HepG2 (cell line): ENCODE measurements at regions not wholly inside any gene's neighbourhood (a gene's known extent, or its start where the extent isn't known, plus 50 kb on each side); places are given as distances from the start of the nearest gene placed in this dataset.

Experiments used
- ATAC-seq: fragments of 200-7000 bp; cut with Tn5 transposase; 3 replicates; pipeline ENCODE4 v1.9.1; 2020; ENCODE audit warnings: mild to moderate bottlenecking, moderate library complexity
- BruUV-seq: library from RNA; stranded (reverse); fragments of 400-500 nt; replicated peaks from 2 replicates; lab custom pipeline; 2021; lab: Mats Ljungman, UMichigan
- CTCF ChIA-PET: fragments of 300-600 bp; formaldehyde crosslinking; extraction: SDS; loops from one replicate; lab custom pipeline; 2021; ENCODE audit warnings: low total read pairs, inconsistent platforms, low intra/inter-chr PET ratio; lab: Yijun Ruan, JAX
- POLR2A ChIA-PET: fragments of 350-600 bp; sonication (Branson Sonifier 250); formaldehyde crosslinking; loops from one replicate; lab custom pipeline; 2020; ENCODE audit warnings: antibody characterized with exemption, inconsistent platforms; lab: Yijun Ruan, JAX
- DNase-seq: peaks from one replicate; pipeline ENCODE4 v3.0.0-alpha.2; 2015; ENCODE audit warnings: low spot score
- FAIRE-seq: peaks from 3 replicates; lab custom pipeline; 2011; peaks lifted over from hg19 to GRCh38; lab: Jason Lieb, UNC
- H2AFZ ChIP-seq: one replicate; pipeline ENCODE4 v1.6.1; 2011; ENCODE audit warnings: low read length, inconsistent platforms
- H3K27ac ChIP-seq: fragments of 300-600 bp; 3 replicates; pipeline ENCODE4 v1.8.0; 2011; ENCODE audit warnings: mixed run types, mild to moderate bottlenecking, mixed read lengths, low read length, inconsistent platforms; ENCODE audit not compliant: insufficient read depth; ENCODE audit errors: extremely low read length
- H3K27me3 ChIP-seq, 2 experiments: fragments of 200-600 bp in 1 of 2; 2 replicates in 1 of 2; 3 replicates in 1 of 2; pipeline versions ENCODE4 v1.6.0 to v1.8.0; 2011; ENCODE audit warnings: low read length in 2 of 2, mild to moderate bottlenecking in 2 of 2, moderate library complexity in 2 of 2, inconsistent platforms in 1 of 2; ENCODE audit not compliant: insufficient read depth in 2 of 2, control insufficient read depth in 1 of 2
- H3K36me3 ChIP-seq, 2 experiments: fragments of 200-600 bp in 1 of 2; replicated peaks in 1 of 2; 2 replicates in 1 of 2; 3 replicates in 1 of 2; pipeline versions ENCODE4 v1.5.1 to v1.8.0; 2011; ENCODE audit warnings: low read length in 2 of 2, inconsistent platforms in 1 of 2; ENCODE audit not compliant: insufficient read depth in 2 of 2, control insufficient read depth in 1 of 2
- H3K4me1 ChIP-seq: 2 replicates; pipeline ENCODE4 v1.5.1; 2012; ENCODE audit warnings: low read length, inconsistent platforms; ENCODE audit not compliant: insufficient read depth
- H3K4me2 ChIP-seq: 2 replicates; pipeline ENCODE4 v1.6.0; 2011; ENCODE audit warnings: low read depth, low read length, inconsistent platforms
- H3K4me3 ChIP-seq, 3 experiments: fragments of 200-600 bp in 1 of 3; sonication (generic), shearing (Covaris generic) in 1 of 3; replicated peaks in 1 of 3; 2 replicates each; pipeline ENCODE4 v1.5.1; 2011 to 2016; ENCODE audit warnings: low read length in 3 of 3, inconsistent platforms in 2 of 3, low read depth in 2 of 3, mild to moderate bottlenecking in 2 of 3, control low read depth in 1 of 3, mixed read lengths in 1 of 3; ENCODE audit not compliant: insufficient read depth in 1 of 3
- H3K79me2 ChIP-seq: one replicate; pipeline ENCODE4 v1.6.1; 2011; ENCODE audit warnings: low read length, inconsistent platforms; ENCODE audit not compliant: insufficient read depth
- H3K9ac ChIP-seq: 2 replicates; pipeline ENCODE4 v1.6.0; 2011; ENCODE audit warnings: mild to moderate bottlenecking, low read depth, low read length, inconsistent platforms; ENCODE audit not compliant: insufficient read depth
- H3K9me3 ChIP-seq: 2 replicates; pipeline ENCODE4 v1.5.1; 2012; ENCODE audit warnings: mild to moderate bottlenecking, low read length
- H4K20me1 ChIP-seq: 2 replicates; pipeline ENCODE4 v1.6.0; 2011; ENCODE audit warnings: inconsistent platforms, mild to moderate bottlenecking, low read length, moderate library complexity; ENCODE audit not compliant: insufficient read depth
- SPEN ChIP-seq: sonication (generic); formaldehyde crosslinking; IDR thresholded peaks from 2 replicates; pipeline ENCODE4 v1.5.1; 2020; ENCODE audit warnings: low read depth, mild to moderate bottlenecking, missing genetic modification reagents
- ZEB1 ChIP-seq: IDR thresholded peaks from 2 replicates; pipeline ENCODE4 v1.6.1; 2012; ENCODE audit warnings: mild to moderate bottlenecking, low read depth, inconsistent platforms; ENCODE audit not compliant: insufficient replicate concordance
- ZNF263 ChIP-seq: sonication (generic); formaldehyde crosslinking; IDR thresholded peaks from 2 replicates; pipeline ENCODE4 v1.4.0; 2020; ENCODE audit warnings: missing genetic modification reagents
- WGBS: methylation state at CpG from one replicate; pipeline ENCODE4 v1.1.6; 2017; ENCODE audit warnings: low lambda C conversion rate; 5-methylcytosine and 5-hydroxymethylcytosine counted together
- in situ Hi-C: cut with HindIII; loops from 2 replicates; pipeline ENCODE4 v1.10.0; 2017; ENCODE audit warnings: low pct_unique_long_range_greater_than_20kb; ENCODE audit not compliant: extremely low pct_ligation_motif_present
- intact Hi-C: fragments of 100-400 bp; cut with micrococcal nuclease; formaldehyde crosslinking; loops from one replicate; pipeline ENCODE4 v1.10.0; 2022; ENCODE audit not compliant: unreplicated experiment
- TF ChIP-seq, protein P1 (sequence below): sonication (generic); formaldehyde crosslinking; IDR thresholded peaks from 2 replicates; pipeline ENCODE4 v1.4.0; 2020; ENCODE audit warnings: mild to moderate bottlenecking, missing genetic modification reagents
- TF ChIP-seq, protein P2 (sequence below), 2 experiments: sonication (generic) in 1 of 2; formaldehyde crosslinking in 1 of 2; IDR thresholded peaks; 2 replicates each; pipeline versions ENCODE4 v1.6.1 to v1.9.0; 2014 to 2022; ENCODE audit warnings: antibody characterized with exemption in 1 of 2, borderline replicate concordance in 1 of 2, inconsistent platforms in 1 of 2, low read depth in 1 of 2, missing genetic modification reagents in 1 of 2
- TF ChIP-seq, protein P3 (sequence below): sonication (generic); formaldehyde crosslinking; IDR thresholded peaks from 2 replicates; pipeline ENCODE4 v1.4.0; 2020; ENCODE audit warnings: mild to moderate bottlenecking, low read depth, missing genetic modification reagents
- TF ChIP-seq, protein P4 (sequence below): sonication (generic); formaldehyde crosslinking; IDR thresholded peaks from 2 replicates; pipeline ENCODE4 v1.4.0; 2020; ENCODE audit warnings: missing genetic modification reagents

DNA sequence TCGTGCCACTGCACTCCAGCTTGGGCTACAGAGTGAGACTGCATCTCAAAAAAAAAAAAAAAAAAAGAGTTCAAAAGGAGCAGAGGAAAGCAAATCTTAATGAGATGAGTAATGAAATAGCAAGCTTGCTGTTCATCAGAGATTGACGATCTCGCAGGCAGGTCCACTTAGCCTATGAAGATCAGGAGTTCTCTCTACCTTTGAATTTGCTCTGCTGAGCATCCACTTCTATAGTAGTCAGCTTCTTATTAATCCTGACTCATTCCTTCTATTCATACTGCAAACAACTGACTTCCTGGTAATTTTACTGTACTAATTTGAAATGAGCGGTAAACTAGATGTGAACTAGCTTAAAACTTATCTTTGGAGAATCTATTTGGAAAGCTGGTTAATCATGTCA, 1014.6 kb downstream of the GATA3 start:
- CTCF ChIA-PET: no interaction called here
- no TSS peak for BruUV-seq
- no peak for ATAC-seq

DNA sequence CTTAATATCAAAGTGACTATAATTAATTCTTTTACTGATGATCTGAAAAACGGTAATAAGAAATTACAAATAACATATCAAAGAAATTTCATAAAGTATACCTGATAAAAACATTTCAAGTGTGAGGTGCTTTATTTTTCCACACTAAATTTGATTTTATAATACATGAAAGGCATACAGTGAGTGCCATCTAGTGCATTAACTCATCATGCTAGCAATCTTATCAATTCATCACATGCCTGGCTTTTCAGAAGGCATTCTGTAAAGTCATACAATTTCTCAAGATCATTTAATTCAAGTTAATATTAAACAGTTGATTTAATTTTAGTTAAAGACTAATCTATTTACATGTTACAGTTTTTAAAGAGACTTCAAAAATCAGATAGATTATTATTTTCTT, 1020.9 kb downstream of the GATA3 start:
- no peaks in the 10 kb centered on the region for H3K4me1 ChIP-seq
- DNase-seq (no peak), ATAC-seq (no peak), FAIRE-seq (no peak)
- H3K4me3 ChIP-seq: no peak overlapping the region
- no peak overlapping the region for H3K4me2 ChIP-seq
- no peaks in the 10 kb centered on the region for H4K20me1 ChIP-seq
- H3K79me2 ChIP-seq: no peaks in the 10 kb centered on the region
- H3K36me3 ChIP-seq: no peaks in the 10 kb centered on the region
- H3K27me3 ChIP-seq: no peaks in the 10 kb centered on the region
- no TSS peak for BruUV-seq
- H3K27ac ChIP-seq: no peak overlapping the region
- intact Hi-C loops: no loop called here
- POLR2A ChIA-PET: no interaction called here
- no peak overlapping the region for H2AFZ ChIP-seq
- in situ Hi-C loops: no loop called here
- CTCF ChIA-PET: no interaction called here
- no peak overlapping the region for H3K9ac ChIP-seq
- WGBS: 0% methylated on average over 1 of the region's 1 CpG
- no peaks in the 10 kb centered on the region for H3K9me3 ChIP-seq
- TF ChIP-seq ZEB1: no peak
- TF ChIP-seq, protein P1, sequence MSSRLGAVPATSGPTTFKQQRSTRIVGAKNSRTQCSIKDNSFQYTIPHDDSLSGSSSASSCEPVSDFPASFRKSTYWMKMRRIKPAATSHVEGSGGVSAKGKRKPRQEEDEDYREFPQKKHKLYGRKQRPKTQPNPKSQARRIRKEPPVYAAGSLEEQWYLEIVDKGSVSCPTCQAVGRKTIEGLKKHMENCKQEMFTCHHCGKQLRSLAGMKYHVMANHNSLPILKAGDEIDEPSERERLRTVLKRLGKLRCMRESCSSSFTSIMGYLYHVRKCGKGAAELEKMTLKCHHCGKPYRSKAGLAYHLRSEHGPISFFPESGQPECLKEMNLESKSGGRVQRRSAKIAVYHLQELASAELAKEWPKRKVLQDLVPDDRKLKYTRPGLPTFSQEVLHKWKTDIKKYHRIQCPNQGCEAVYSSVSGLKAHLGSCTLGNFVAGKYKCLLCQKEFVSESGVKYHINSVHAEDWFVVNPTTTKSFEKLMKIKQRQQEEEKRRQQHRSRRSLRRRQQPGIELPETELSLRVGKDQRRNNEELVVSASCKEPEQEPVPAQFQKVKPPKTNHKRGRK (CRISPR knock-in tag): no peak
- TF ChIP-seq, protein P2, sequence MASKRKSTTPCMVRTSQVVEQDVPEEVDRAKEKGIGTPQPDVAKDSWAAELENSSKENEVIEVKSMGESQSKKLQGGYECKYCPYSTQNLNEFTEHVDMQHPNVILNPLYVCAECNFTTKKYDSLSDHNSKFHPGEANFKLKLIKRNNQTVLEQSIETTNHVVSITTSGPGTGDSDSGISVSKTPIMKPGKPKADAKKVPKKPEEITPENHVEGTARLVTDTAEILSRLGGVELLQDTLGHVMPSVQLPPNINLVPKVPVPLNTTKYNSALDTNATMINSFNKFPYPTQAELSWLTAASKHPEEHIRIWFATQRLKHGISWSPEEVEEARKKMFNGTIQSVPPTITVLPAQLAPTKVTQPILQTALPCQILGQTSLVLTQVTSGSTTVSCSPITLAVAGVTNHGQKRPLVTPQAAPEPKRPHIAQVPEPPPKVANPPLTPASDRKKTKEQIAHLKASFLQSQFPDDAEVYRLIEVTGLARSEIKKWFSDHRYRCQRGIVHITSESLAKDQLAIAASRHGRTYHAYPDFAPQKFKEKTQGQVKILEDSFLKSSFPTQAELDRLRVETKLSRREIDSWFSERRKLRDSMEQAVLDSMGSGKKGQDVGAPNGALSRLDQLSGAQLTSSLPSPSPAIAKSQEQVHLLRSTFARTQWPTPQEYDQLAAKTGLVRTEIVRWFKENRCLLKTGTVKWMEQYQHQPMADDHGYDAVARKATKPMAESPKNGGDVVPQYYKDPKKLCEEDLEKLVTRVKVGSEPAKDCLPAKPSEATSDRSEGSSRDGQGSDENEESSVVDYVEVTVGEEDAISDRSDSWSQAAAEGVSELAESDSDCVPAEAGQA (IDR thresholded peaks at IDR 0.05; ENCODE audit: low read depth): no peak
- TF ChIP-seq, protein P2 (CRISPR knock-in tag; IDR thresholded peaks at IDR 0.05; ENCODE audit: borderline replicate concordance): no peak
- TF ChIP-seq, protein P3, sequence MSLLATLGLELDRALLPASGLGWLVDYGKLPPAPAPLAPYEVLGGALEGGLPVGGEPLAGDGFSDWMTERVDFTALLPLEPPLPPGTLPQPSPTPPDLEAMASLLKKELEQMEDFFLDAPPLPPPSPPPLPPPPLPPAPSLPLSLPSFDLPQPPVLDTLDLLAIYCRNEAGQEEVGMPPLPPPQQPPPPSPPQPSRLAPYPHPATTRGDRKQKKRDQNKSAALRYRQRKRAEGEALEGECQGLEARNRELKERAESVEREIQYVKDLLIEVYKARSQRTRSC: no peak

More for the DNA sequence above, 1014.6 kb downstream of the GATA3 start:
- 28% methylated on average over 4 of the region's 4 CpGs for WGBS
- Histone ChIP-seq H3K79me2 (no peaks in the 10 kb centered on the region), H3K9ac (no peak overlapping the region), H3K4me3 (no peak overlapping the region), H3K4me2 (no peak overlapping the region), H4K20me1 (no peaks in the 10 kb centered on the region), H3K27me3 (no peaks in the 10 kb centered on the region), H3K4me1 (no peaks in the 10 kb centered on the region), H2AFZ (no peak overlapping the region), H3K27ac (no peak overlapping the region), H3K36me3 (no peaks in the 10 kb centered on the region), H3K9me3 (no peaks in the 10 kb centered on the region)
- no peak for DNase-seq
- in situ Hi-C loops: no loop called here
- intact Hi-C loops: no loop called here
- TF ChIP-seq ZNF263 (CRISPR knock-in tag) (no peak), SPEN (CRISPR knock-in tag) (no peak)
- TF ChIP-seq, protein P4, sequence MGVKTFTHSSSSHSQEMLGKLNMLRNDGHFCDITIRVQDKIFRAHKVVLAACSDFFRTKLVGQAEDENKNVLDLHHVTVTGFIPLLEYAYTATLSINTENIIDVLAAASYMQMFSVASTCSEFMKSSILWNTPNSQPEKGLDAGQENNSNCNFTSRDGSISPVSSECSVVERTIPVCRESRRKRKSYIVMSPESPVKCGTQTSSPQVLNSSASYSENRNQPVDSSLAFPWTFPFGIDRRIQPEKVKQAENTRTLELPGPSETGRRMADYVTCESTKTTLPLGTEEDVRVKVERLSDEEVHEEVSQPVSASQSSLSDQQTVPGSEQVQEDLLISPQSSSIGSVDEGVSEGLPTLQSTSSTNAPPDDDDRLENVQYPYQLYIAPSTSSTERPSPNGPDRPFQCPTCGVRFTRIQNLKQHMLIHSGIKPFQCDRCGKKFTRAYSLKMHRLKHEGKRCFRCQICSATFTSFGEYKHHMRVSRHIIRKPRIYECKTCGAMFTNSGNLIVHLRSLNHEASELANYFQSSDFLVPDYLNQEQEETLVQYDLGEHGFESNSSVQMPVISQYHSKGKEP: no peak
- no peak for FAIRE-seq
- POLR2A ChIA-PET: no interaction called here
